ENCODE measurements at regions not wholly inside any gene's neighbourhood (a gene's known extent, or its start where the extent isn't known, plus 50 kb on each side); places are given as distances from the start of the nearest gene placed in this dataset.

GRCh38 chr15:47422881-47423665 is 294.2 kb upstream of the SEMA6D start:
- H3K27ac ChIP-seq, result no peak overlapping the region

GRCh38 chr15:47427463-47427862 is 289.8 kb upstream of the SEMA6D start:
- H3K27ac ChIP-seq, result no peak overlapping the region
- TF ChIP-seq CTCF (IDR thresholded peaks at IDR 0.05) (no peak), ZFX (IDR thresholded peaks at IDR 0.05; ENCODE audit: borderline replicate concordance) (no peak)

More at GRCh38 chr15:47422881-47423665, 294.2 kb upstream of the SEMA6D start:
- TF ChIP-seq CTCF (IDR thresholded peaks at IDR 0.05) (no peak), ZFX (IDR thresholded peaks at IDR 0.05; ENCODE audit: borderline replicate concordance) (no peak)

GRCh38 chr15:47429376-47429775 is 287.9 kb upstream of the SEMA6D start:
- no peak overlapping the region for H3K27ac ChIP-seq
- TF ChIP-seq CTCF (IDR thresholded peaks at IDR 0.05) (no peak), ZFX (IDR thresholded peaks at IDR 0.05; ENCODE audit: borderline replicate concordance) (no peak)

GRCh38 chr15:47431501-47431900 is 285.8 kb upstream of the SEMA6D start:
- no peak overlapping the region for H3K27ac ChIP-seq

GRCh38 chr15:47432826-47433225 is 284.5 kb upstream of the SEMA6D start:
- no peak overlapping the region for H3K27ac ChIP-seq
- TF ChIP-seq CTCF (IDR thresholded peaks at IDR 0.05) (no peak), ZFX (IDR thresholded peaks at IDR 0.05; ENCODE audit: borderline replicate concordance) (no peak)

More at GRCh38 chr15:47431501-47431900, 285.8 kb upstream of the SEMA6D start:
- TF ChIP-seq CTCF (IDR thresholded peaks at IDR 0.05) (no peak), ZFX (IDR thresholded peaks at IDR 0.05; ENCODE audit: borderline replicate concordance) (no peak)

- no peak overlapping the region for H3K27ac ChIP-seq
- TF ChIP-seq CTCF (IDR thresholded peaks at IDR 0.05) (no peak), ZFX (IDR thresholded peaks at IDR 0.05; ENCODE audit: borderline replicate concordance) (no peak)
Measured at GRCh38 chr15:47434596-47434995, 282.7 kb upstream of the SEMA6D start.

GRCh38 chr15:47437491-47437890 is 279.8 kb upstream of the SEMA6D start:
- TF ChIP-seq CTCF (IDR thresholded peaks at IDR 0.05), result no peak
- no peak for TF ChIP-seq ZFX (IDR thresholded peaks at IDR 0.05; ENCODE audit: borderline replicate concordance)
- no peak overlapping the region for H3K27ac ChIP-seq
